NCI-H2107 treated with DMSO at 0.1 percent for 48 hours (cell line): ENCODE measurements at regions not wholly inside any gene's neighbourhood (a gene's known extent, or its start where the extent isn't known, plus 50 kb on each side); places are given as distances from the start of the nearest gene placed in this dataset.
"Not testable (repeated sequence)": the region's sequence is repeated elsewhere in the genome, so short reads cannot be mapped to it uniquely, and the experiment has no call there.

Source experiments
- DNase-seq: peaks from one replicate; lab custom pipeline; 2025; ENCODE audit not compliant: unreplicated experiment; lab: John Stamatoyannopoulos, UW

DNA sequence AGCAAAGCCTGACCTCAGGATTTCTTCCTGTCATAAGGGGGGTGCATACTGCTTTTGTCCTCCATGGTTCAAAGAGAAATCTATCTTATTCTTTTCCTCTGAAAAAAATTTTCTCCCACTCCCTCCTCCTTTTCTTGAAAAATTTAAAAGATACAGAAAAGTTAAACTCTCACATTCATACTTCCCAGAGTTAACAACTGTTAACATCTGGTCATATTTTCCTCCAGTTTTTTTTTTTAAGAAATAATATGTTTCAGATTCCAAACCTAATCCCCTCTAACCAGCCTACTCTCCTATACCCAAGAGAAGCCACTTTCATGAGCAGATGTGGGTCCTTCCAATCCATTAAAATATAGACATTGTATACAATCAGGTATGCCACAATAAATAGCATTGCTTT is 378.9 kb upstream of the HNRNPA3 start:
- DNase-seq, result no peak

GRCh38 chr2:176834226-176834625 is 378.4 kb upstream of the HNRNPA3 start:
- DNase-seq, result no peak

- DNase-seq, result no peak
Measured at GRCh38 chr2:176843208-176843607, 369.4 kb upstream of the HNRNPA3 start.

DNA sequence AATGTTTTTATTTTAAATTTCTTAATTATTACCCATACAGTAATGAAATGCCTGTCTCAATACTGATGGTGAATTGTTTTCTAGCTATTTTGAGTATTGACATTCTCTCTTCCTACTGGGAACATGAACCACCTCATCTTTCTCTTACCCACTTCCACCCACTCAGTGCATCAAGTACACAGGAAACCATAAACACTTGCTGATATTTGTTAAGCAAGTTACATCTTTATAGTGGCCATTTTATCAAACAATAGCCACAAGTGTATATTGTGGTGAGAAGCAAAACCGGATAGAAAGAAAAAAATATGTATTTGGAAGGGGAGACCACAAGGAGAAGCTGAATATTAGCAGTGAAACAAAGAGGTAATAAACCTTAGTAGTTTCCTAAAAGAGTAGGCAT is 368.1 kb upstream of the HNRNPA3 start:
- no peak for DNase-seq

DNA sequence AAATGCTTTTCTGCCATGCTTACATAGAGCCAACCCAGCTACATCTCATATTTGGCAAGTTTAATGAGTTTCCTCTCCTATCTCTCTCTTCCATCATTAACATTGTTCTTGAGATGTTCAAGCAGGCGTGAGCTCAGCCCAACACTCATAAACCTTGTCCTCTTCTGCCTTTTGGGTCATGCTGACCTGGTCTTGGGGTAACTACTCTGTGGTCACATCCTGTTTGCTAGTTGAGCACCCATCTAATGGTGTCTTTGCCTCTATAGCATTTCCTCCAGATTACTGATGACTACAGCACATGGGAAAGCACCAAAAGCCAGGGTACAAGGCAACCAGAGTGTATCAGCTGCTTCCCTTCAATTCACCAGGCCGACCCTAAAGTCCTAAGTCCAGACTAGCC is 366.9 kb upstream of the HNRNPA3 start:
- no peak for DNase-seq

DNA sequence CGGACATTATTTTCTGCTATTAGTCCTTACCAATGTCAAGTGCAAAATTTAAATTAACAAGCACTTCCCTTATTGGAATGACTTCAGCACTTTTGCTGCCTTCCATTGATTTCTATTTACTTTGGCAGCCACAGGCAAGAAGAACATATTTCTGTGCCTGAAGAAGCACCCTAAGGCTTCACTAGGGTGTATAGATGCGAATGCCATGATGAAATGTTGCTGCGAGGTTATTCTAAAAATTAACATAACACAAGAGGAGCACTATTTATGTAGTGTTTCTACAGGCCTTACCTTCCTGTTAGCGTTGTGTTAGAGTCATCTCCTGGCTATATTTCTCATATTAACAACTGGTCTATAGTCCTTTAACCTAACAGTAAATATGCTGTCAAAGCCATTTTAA is 365.0 kb upstream of the HNRNPA3 start:
- no peak for DNase-seq

DNA sequence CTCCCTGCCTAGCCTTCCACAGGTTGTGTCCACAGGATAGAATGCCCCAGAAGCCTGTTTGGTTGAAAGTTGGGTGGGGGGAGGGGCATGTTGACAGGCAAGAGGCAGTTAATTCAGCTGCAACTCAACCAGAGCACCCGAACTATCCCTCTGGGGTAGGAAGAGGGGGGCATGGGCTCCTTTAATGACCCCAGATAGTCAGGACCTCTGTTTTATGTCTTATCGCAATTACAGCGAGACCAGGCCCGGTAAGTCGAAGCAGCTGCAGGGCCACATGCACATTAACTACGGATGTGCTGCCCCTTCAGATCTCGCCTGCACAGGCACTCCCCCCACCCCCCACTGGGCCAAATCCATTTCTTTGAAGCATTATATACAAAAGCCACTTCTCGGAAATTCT is 363.8 kb upstream of the HNRNPA3 start:
- no peak for DNase-seq

- no peak for DNase-seq
Measured at GRCh38 chr2:176851200-176851888, 361.2 kb upstream of the HNRNPA3 start.

GRCh38 chr2:176851889-176852483 is 360.6 kb upstream of the HNRNPA3 start:
- DNase-seq, result no peak

DNA sequence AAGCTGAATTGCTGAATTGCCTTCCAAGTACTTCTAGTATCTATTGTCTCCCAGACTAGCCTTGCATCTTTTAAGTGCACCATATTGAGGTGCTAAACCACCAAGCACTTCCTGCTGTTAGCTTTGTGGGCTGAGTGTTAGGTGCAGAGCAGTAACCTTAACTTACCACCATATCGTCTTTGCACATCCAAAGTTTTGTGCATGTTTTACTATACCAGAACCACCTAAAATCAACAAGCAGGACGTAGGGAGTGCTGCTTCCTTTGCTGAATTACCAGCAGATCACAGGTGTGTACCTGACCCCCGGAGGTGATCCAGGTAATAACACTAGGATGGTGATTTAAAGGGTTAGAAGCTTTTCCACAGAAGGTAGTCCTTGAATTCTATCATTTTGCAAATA is 359.9 kb upstream of the HNRNPA3 start:
- DNase-seq, result peak; percentile 86

GRCh38 chr2:176854062-176854461 is 358.5 kb upstream of the HNRNPA3 start:
- DNase-seq, result no peak

DNA sequence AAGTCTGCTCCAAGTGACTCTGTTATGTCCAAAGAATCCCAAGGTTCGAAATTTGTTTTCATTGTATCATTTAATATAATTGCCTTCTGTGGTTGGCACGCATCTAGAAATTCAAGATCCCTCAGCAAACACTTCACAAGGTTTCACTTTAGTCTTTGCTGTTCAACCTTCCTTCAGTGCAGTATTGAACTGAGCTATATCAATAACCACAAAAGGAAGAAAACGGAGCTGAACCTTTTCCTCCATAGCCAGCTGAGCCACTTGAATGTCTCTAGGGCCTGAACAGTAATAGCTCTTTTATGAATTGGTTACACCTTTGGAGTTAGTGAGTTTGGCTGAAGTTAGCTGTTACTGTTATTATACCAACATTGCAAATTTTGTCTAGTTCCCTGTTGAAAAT is 357.7 kb upstream of the HNRNPA3 start:
- DNase-seq, result peak; percentile 78

GRCh38 chr2:176856683-176857082 is 355.9 kb upstream of the HNRNPA3 start:
- DNase-seq, result no peak

- no peak for DNase-seq
Measured at GRCh38 chr2:176865336-176865735, 347.3 kb upstream of the HNRNPA3 start.

DNA sequence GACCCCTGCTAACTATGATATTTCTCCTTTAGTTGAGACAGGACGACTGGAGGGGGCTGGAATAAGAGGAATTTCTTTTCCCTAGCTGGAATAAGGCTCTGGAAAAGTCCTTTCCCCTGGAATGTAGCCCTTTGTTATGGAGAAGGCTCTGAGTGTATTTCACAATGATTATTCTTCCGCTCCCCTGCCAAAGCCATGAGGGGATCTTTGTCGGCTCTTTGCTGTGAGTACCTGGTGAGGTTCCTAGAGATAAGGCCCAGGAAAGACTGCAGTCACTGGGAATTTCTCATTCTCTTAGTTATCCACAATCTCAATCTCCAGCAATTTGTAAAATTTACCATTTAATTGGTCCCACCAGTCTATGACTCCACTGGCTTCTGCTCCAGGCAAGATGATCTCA is 340.2 kb upstream of the HNRNPA3 start:
- no peak for DNase-seq

- DNase-seq, result no peak
Measured at GRCh38 chr2:176873403-176873802, 339.2 kb upstream of the HNRNPA3 start.

- no peak for DNase-seq
Measured at GRCh38 chr2:176876493-176877103, 336.0 kb upstream of the HNRNPA3 start.

DNA sequence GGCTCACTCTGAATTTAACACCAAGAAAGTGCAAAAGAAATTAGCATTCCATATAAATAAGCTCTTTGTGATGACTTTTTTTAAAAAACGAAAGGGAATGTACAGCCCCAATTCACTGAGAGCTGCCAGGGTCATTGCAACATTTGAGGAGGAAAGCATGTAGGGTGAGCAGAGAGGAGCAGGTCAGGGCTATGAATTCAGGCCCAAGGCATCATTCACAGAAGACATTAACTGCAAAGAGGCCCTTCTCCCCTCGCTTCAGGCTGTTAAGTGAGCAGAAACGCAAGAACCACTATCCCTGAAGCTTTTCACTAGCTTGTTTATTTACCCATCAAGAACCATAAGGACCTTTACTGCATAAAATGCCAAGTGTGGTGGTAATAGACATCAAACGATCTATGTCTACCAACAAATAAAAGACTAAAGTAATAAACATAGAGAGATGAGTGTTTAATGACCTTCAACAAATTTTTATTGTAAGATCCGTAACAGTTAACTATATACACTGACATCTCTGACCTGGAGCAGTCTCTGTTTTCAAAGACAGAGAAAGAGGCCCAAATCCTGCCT is 333.1 kb upstream of the HNRNPA3 start:
- peak; percentile 24 for DNase-seq

GRCh38 chr2:176882045-176882444 is 330.5 kb upstream of the HNRNPA3 start:
- not testable (repeated sequence) for DNase-seq

- no peak for DNase-seq
Measured at GRCh38 chr2:176885001-176885643, 327.5 kb upstream of the HNRNPA3 start.

GRCh38 chr2:176885661-176886060 is 326.9 kb upstream of the HNRNPA3 start:
- DNase-seq, result no peak

DNA sequence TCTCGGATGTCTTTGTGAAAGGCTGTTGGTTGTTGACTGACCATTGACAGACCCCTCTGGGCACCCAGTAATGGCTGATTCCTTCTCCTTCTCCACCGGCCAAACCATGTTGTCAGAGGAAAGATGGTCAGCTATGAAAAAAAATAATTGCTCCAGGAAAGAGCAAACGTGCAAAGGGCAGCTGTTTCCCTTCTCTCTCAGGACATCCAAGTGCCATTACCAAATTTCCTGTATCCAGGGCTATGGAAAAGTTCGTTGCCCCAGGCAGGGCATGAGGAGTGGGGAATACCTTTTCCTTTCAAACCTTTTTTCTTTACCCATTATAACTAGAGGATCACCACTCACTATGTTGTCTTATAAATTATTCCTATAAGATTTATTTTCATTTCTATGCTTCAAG is 321.5 kb upstream of the HNRNPA3 start:
- no peak for DNase-seq
